ENCODE measurements at regions not wholly inside any gene's neighbourhood (a gene's known extent, or its start where the extent isn't known, plus 50 kb on each side); places are given as distances from the start of the nearest gene placed in this dataset.
"Not testable (repeated sequence)": the region's sequence is repeated elsewhere in the genome, so short reads cannot be mapped to it uniquely, and the experiment has no call there.

GRCh38 chr7:9349625-9350024 is 916.2 kb downstream of the NXPH1 start:
- H3K4me3 ChIP-seq (ENCODE audit: low read length), result no peak overlapping the region
- H3K4me1 ChIP-seq (ENCODE audit: low read length), result no peaks in the 10 kb centered on the region
- no peak overlapping the region for H2AFZ ChIP-seq (ENCODE audit: low read length)

GRCh38 chr7:9391221-9391620 is 957.8 kb downstream of the NXPH1 start:
- DNase-seq, result no peak
- Histone ChIP-seq H3K9me3 (replicated peaks; ENCODE audit: insufficient read depth, low read length) (no peaks in the 10 kb centered on the region), H3K4me1 (ENCODE audit: low read length) (no peaks in the 10 kb centered on the region), H3K27ac (ENCODE audit: low read length) (no peak overlapping the region), H3K4me3 (ENCODE audit: low read length) (no peak overlapping the region), H2AFZ (ENCODE audit: low read length) (no peak overlapping the region), H3K9me2 (replicated peaks; ENCODE audit: insufficient read depth, low read length) (no peaks in the 10 kb centered on the region), H3K36me3 (replicated peaks; ENCODE audit: insufficient read depth, low read length) (no peaks in the 10 kb centered on the region), H4K20me1 (ENCODE audit: insufficient read depth, low read length) (no peaks in the 10 kb centered on the region), H3K27me3 (replicated peaks; ENCODE audit: insufficient read depth, low read length) (no peaks in the 10 kb centered on the region), H3K4me2 (ENCODE audit: low read depth, low read length) (no peak overlapping the region), H3K79me2 (ENCODE audit: low read length) (no peaks in the 10 kb centered on the region), H3F3A (ENCODE audit: insufficient read depth, low read length) (no peaks in the 10 kb centered on the region), H3K9ac (ENCODE audit: low read length) (no peak overlapping the region)
- TF ChIP-seq CTCF (IDR thresholded peaks at IDR 0.05; ENCODE audit: low read length), result no peak
- no peak for TF ChIP-seq EZH2phosphoT487 (IDR thresholded peaks at IDR 0.05; ENCODE audit: low read length)
- no peak for TF ChIP-seq EZH2 (optimal IDR thresholded peaks at IDR 0.05; ENCODE audit: low read depth, low read length)

More at GRCh38 chr7:9349625-9350024, 916.2 kb downstream of the NXPH1 start:
- Histone ChIP-seq H3K79me2 (ENCODE audit: low read length) (no peaks in the 10 kb centered on the region), H3K36me3 (replicated peaks; ENCODE audit: insufficient read depth, low read length) (no peaks in the 10 kb centered on the region), H3K9me2 (replicated peaks; ENCODE audit: insufficient read depth, low read length) (no peaks in the 10 kb centered on the region), H3K4me2 (ENCODE audit: low read depth, low read length) (no peak overlapping the region), H3K27ac (ENCODE audit: low read length) (no peak overlapping the region), H3K9ac (ENCODE audit: low read length) (no peak overlapping the region), H3K9me3 (replicated peaks; ENCODE audit: insufficient read depth, low read length) (no peaks in the 10 kb centered on the region), H4K20me1 (ENCODE audit: insufficient read depth, low read length) (no peaks in the 10 kb centered on the region), H3F3A (ENCODE audit: insufficient read depth, low read length) (no peaks in the 10 kb centered on the region), H3K27me3 (replicated peaks; ENCODE audit: insufficient read depth, low read length) (no peaks in the 10 kb centered on the region)
- DNase-seq, result no peak
- TF ChIP-seq CTCF (IDR thresholded peaks at IDR 0.05; ENCODE audit: low read length) (no peak), EZH2phosphoT487 (IDR thresholded peaks at IDR 0.05; ENCODE audit: low read length) (no peak), EZH2 (optimal IDR thresholded peaks at IDR 0.05; ENCODE audit: low read depth, low read length) (no peak)

GRCh38 chr7:9391984-9392383 is 958.6 kb downstream of the NXPH1 start:
- TF ChIP-seq EZH2 (optimal IDR thresholded peaks at IDR 0.05; ENCODE audit: low read depth, low read length) (no peak), CTCF (IDR thresholded peaks at IDR 0.05; ENCODE audit: low read length) (no peak), EZH2phosphoT487 (IDR thresholded peaks at IDR 0.05; ENCODE audit: low read length) (no peak)
- no peaks in the 10 kb centered on the region for H3K36me3 ChIP-seq (replicated peaks; ENCODE audit: insufficient read depth, low read length)
- H3K4me3 ChIP-seq (ENCODE audit: low read length), result no peak overlapping the region
- no peak for DNase-seq
- no peaks in the 10 kb centered on the region for H3F3A ChIP-seq (ENCODE audit: insufficient read depth, low read length)
- no peaks in the 10 kb centered on the region for H4K20me1 ChIP-seq (ENCODE audit: insufficient read depth, low read length)
- H3K27me3 ChIP-seq (replicated peaks; ENCODE audit: insufficient read depth, low read length), result no peaks in the 10 kb centered on the region
- H3K79me2 ChIP-seq (ENCODE audit: low read length), result no peaks in the 10 kb centered on the region
- no peak overlapping the region for H3K4me2 ChIP-seq (ENCODE audit: low read depth, low read length)
- no peak overlapping the region for H3K9ac ChIP-seq (ENCODE audit: low read length)
- H3K9me3 ChIP-seq (replicated peaks; ENCODE audit: insufficient read depth, low read length), result no peaks in the 10 kb centered on the region
- no peaks in the 10 kb centered on the region for H3K9me2 ChIP-seq (replicated peaks; ENCODE audit: insufficient read depth, low read length)
- H3K4me1 ChIP-seq (ENCODE audit: low read length), result no peaks in the 10 kb centered on the region
- H2AFZ ChIP-seq (ENCODE audit: low read length), result no peak overlapping the region
- no peak overlapping the region for H3K27ac ChIP-seq (ENCODE audit: low read length)

GRCh38 chr7:9404386-9404785 is 971.0 kb downstream of the NXPH1 start:
- DNase-seq; H2AFZ ChIP-seq (ENCODE audit: low read length); H3K27me3 ChIP-seq (replicated peaks; ENCODE audit: insufficient read depth, low read length); H3K4me2 ChIP-seq (ENCODE audit: low read depth, low read length); H4K20me1 ChIP-seq (ENCODE audit: insufficient read depth, low read length); H3K36me3 ChIP-seq (replicated peaks; ENCODE audit: insufficient read depth, low read length); H3K9me2 ChIP-seq (replicated peaks; ENCODE audit: insufficient read depth, low read length); H3K27ac ChIP-seq (ENCODE audit: low read length); H3K9ac ChIP-seq (ENCODE audit: low read length); H3K4me3 ChIP-seq (ENCODE audit: low read length); H3K4me1 ChIP-seq (ENCODE audit: low read length); H3K79me2 ChIP-seq (ENCODE audit: low read length); H3F3A ChIP-seq (ENCODE audit: insufficient read depth, low read length); H3K9me3 ChIP-seq (replicated peaks; ENCODE audit: insufficient read depth, low read length): not testable (repeated sequence)

All from MM.1S (cell line).